ENCODE measurements at regions not wholly inside any gene's neighbourhood (a gene's known extent, or its start where the extent isn't known, plus 50 kb on each side); places are given as distances from the start of the nearest gene placed in this dataset.

DNA sequence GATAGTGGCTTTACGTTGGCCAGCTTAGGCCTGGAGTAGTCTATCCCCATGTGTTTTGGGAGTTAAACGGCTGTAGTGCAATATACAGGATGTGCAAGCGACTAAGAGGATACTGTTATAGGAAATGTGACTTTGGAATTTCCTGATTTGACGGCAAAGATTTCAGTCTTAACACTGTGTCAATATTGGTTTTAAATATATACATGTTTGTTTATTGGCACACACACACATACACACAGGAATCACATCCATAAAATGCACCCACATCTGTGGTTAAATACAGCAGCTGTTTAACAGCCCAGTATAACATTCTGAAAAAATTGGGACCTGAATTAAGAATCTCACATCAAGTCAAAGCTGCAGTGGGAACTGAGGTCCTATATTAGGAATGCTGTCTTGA, 347.1 kb downstream of the TXNL1 start:
- TF ChIP-seq CTCF (IDR thresholded peaks at IDR 0.05; ENCODE audit: borderline replicate concordance, extremely low read depth, low read length, poor library complexity, severe bottlenecking) (no peak), EZH2 (IDR thresholded peaks at IDR 0.05; ENCODE audit: borderline replicate concordance, low read depth, low read length, severe bottlenecking) (no peak)
